ENCODE measurements at regions not wholly inside any gene's neighbourhood (a gene's known extent, or its start where the extent isn't known, plus 50 kb on each side); places are given as distances from the start of the nearest gene placed in this dataset.

DNA sequence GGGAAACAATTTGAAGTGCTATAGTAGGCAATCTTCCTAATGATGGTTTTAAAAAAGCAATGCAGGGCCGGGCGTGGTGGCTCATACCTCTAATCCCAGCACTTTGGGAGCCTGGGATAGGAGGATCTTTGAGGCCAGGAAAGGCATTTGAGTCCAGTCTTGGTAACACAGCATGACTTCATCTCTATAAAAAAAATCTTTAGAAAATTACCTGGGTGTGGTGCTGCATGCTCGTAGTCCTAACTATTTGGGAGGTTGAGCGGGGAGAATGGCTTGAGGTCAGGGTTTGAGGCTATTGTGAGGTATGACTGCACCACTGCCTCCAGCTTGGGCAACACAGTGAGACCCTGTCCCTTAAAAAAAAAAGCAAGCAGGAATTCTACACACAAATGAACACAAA, 835.2 kb upstream of the AMELY start:
- H3K4me3 Mint-ChIP-seq = no peak overlapping the region
- no peak overlapping the region for H3K4me3 ChIP-seq (ENCODE audit: low read length)
- TF ChIP-seq, protein P1, sequence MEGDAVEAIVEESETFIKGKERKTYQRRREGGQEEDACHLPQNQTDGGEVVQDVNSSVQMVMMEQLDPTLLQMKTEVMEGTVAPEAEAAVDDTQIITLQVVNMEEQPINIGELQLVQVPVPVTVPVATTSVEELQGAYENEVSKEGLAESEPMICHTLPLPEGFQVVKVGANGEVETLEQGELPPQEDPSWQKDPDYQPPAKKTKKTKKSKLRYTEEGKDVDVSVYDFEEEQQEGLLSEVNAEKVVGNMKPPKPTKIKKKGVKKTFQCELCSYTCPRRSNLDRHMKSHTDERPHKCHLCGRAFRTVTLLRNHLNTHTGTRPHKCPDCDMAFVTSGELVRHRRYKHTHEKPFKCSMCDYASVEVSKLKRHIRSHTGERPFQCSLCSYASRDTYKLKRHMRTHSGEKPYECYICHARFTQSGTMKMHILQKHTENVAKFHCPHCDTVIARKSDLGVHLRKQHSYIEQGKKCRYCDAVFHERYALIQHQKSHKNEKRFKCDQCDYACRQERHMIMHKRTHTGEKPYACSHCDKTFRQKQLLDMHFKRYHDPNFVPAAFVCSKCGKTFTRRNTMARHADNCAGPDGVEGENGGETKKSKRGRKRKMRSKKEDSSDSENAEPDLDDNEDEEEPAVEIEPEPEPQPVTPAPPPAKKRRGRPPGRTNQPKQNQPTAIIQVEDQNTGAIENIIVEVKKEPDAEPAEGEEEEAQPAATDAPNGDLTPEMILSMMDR (conservative IDR thresholded peaks at IDR 0.05) = no peak
- no peaks in the 10 kb centered on the region for H3K27me3 Mint-ChIP-seq (ENCODE audit: insufficient read depth)
- H3K4me1 ChIP-seq (ENCODE audit: control insufficient read depth, insufficient read depth, low read length) = no peaks in the 10 kb centered on the region
- DNase-seq = no peak
- WGBS, 2 experiments (ENCODE audit: insufficient coverage in 1 of 2, insufficient read length in 1 of 2) = 92% methylated on average over 4 of the region's 4 CpGs; no CpG with 5 or more reads in 1 of the 2 experiments
- H3K9me3 Mint-ChIP-seq = no peaks in the 10 kb centered on the region
- H3K9ac ChIP-seq (ENCODE audit: extremely low read depth, low read length, poor library complexity, severe bottlenecking) = no peak overlapping the region
- no peak overlapping the region for H3K27ac Mint-ChIP-seq
- no peaks in the 10 kb centered on the region for H3K36me3 ChIP-seq (ENCODE audit: control insufficient read depth, insufficient read depth, low read length)
- no peaks in the 10 kb centered on the region for H3K4me1 Mint-ChIP-seq
- H3K27ac ChIP-seq (ENCODE audit: low read depth, low read length) = no peak overlapping the region
- no peaks in the 10 kb centered on the region for H3K36me3 Mint-ChIP-seq (ENCODE audit: low read depth)
- H3K9me3 ChIP-seq (ENCODE audit: control insufficient read depth, low read length) = no peaks in the 10 kb centered on the region
- H3K27me3 ChIP-seq (ENCODE audit: control insufficient read depth, insufficient read depth, low read length, poor library complexity, severe bottlenecking) = no peaks in the 10 kb centered on the region

DNA sequence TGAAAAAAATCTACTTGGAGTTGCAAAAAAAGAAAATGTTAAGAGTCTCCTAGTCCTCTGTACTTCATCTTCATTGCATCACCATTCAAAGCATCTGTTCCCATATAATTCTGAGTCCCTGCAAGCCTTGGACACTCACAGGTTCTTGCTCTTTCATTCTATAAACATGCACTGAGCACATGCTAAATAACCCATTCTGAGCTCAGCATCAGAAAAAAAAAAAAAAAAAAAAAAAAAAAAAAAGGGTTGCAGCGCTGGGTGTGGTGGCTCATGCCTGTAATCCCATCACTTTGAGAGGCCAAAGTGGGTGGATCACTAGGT, 834.0 kb upstream of the AMELY start:
- Histone ChIP-seq H3K27me3 (ENCODE audit: control insufficient read depth, insufficient read depth, low read length, poor library complexity, severe bottlenecking) (no peaks in the 10 kb centered on the region), H3K9ac (ENCODE audit: extremely low read depth, low read length, poor library complexity, severe bottlenecking) (no peak overlapping the region), H3K9me3 (ENCODE audit: control insufficient read depth, low read length) (no peaks in the 10 kb centered on the region), H3K4me1 (ENCODE audit: control insufficient read depth, insufficient read depth, low read length) (no peaks in the 10 kb centered on the region), H3K27ac (ENCODE audit: low read depth, low read length) (no peak overlapping the region), H3K36me3 (ENCODE audit: control insufficient read depth, insufficient read depth, low read length) (no peaks in the 10 kb centered on the region), H3K4me3 (ENCODE audit: low read length) (no peak overlapping the region)
- H3K27me3 Mint-ChIP-seq (ENCODE audit: insufficient read depth) = no peaks in the 10 kb centered on the region
- H3K27ac Mint-ChIP-seq = no peak overlapping the region
- H3K4me1 Mint-ChIP-seq = no peaks in the 10 kb centered on the region
- WGBS, 2 experiments (ENCODE audit: insufficient coverage in 1 of 2, insufficient read length in 1 of 2) = no CpG with 5 or more reads among the region's 1 CpG
- DNase-seq = no peak
- no peak overlapping the region for H3K4me3 Mint-ChIP-seq
- no peaks in the 10 kb centered on the region for H3K36me3 Mint-ChIP-seq (ENCODE audit: low read depth)
- no peaks in the 10 kb centered on the region for H3K9me3 Mint-ChIP-seq
- TF ChIP-seq, protein P1 (conservative IDR thresholded peaks at IDR 0.05) = no peak

DNA sequence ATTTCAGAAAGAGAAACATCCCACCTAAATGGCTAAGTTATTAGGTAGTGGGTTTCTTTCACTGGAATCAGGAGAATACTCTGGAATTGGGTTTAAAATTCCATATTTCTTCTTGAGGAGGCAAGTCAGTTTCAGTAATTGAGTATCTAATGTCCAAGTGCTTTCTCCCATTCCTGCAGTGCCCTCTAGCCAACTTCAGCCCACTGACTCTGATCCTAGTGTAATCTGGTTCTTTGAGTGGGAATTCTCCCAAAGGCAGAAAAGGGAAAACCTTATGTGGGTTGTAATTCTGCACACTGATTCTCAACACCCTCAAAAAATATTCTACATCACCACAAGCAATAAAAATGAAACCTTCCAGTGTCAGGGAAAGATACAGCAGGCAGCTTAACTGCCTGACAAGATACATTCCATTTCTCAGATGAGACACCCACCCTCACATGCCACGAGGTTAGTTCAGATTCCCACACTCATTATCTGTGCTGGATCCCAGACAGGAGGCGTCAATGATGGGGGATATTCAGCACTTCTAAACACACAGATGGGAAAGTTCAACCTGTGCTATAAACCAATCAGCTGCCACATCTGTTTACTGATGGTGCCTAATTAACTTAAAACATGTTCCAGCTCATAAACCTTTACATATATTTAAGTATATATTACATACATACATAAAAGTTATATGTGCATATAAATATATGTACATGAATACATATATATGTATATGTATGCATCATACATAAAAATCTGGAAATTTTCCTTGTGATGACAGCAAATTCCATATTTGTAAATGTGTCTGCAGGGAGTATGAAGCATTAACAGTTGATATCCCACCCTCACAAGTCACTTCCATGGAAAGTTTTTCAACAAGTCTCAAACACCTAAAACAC, 833.4 kb upstream of the AMELY start:
- Histone ChIP-seq H3K9me3 (ENCODE audit: control insufficient read depth, low read length) (no peaks in the 10 kb centered on the region), H3K4me1 (ENCODE audit: control insufficient read depth, insufficient read depth, low read length) (no peaks in the 10 kb centered on the region), H3K9ac (ENCODE audit: extremely low read depth, low read length, poor library complexity, severe bottlenecking) (no peak overlapping the region), H3K36me3 (ENCODE audit: control insufficient read depth, insufficient read depth, low read length) (no peaks in the 10 kb centered on the region), H3K27me3 (ENCODE audit: control insufficient read depth, insufficient read depth, low read length, poor library complexity, severe bottlenecking) (no peaks in the 10 kb centered on the region), H3K4me3 (ENCODE audit: low read length) (no peak overlapping the region), H3K27ac (ENCODE audit: low read depth, low read length) (no peak overlapping the region)
- Mint-ChIP-seq H3K27ac (no peak overlapping the region), H3K36me3 (ENCODE audit: low read depth) (no peaks in the 10 kb centered on the region), H3K4me3 (no peak overlapping the region), H3K9me3 (no peaks in the 10 kb centered on the region), H3K4me1 (no peaks in the 10 kb centered on the region), H3K27me3 (ENCODE audit: insufficient read depth) (no peaks in the 10 kb centered on the region)
- no peak for DNase-seq
- 76 to 100% methylated on average over 1 to 2 of the region's 2 CpGs for WGBS, 2 experiments (ENCODE audit: insufficient coverage in 1 of 2, insufficient read length in 1 of 2)
- TF ChIP-seq, protein P1 (conservative IDR thresholded peaks at IDR 0.05) = no peak
